NCI-H446 treated with DMSO at 0.1 percent for 48 hours (cell line): ENCODE measurements at regions not wholly inside any gene's neighbourhood (a gene's known extent, or its start where the extent isn't known, plus 50 kb on each side); places are given as distances from the start of the nearest gene placed in this dataset.
A peak's percentile ranks its signal among the peaks of the same experiment; 100 is the strongest.

ENCODE experiments used
- DNase-seq: peaks from one replicate; lab custom pipeline; 2025; lab: John Stamatoyannopoulos, UW

DNA sequence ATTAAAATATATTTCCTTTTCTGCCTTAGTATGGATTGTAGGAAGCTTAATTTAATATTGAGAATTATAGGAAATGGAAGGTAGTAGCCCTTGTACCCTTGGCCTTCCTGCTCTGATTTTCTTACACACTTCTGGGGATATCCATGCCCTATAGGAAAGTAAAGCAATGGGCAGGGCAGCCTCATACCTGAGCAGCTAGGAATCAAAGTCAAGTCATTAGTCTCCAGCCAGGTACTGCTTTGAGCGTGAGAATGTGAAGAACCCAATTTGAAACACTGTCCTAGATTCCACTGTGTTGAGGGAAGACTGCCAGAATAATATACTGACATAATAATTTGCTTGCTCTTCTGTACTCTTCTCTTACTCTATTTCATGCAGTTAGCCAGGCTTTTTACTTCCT is 51.0 kb upstream of the L3MBTL3 start:
- no peak for DNase-seq

DNA sequence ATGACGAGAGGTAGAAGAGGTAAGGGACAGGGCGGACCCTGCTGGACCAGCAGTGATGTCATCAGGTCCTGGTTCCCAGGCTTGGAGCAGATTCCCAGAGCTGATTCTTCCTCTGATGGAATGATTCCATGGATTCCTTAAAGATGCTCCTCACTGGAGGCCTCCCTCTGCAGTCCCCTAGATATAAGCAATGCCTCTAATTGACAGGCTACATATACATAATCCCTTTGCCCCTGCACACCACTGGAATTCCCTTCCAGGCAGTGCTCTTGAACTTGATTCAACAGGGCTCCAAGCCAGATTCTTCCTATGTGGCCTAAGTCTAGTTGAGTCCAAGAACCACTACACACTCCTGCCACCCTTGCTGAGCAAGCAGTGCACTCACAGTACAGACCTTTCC is 52.3 kb upstream of the L3MBTL3 start:
- no peak for DNase-seq

DNA sequence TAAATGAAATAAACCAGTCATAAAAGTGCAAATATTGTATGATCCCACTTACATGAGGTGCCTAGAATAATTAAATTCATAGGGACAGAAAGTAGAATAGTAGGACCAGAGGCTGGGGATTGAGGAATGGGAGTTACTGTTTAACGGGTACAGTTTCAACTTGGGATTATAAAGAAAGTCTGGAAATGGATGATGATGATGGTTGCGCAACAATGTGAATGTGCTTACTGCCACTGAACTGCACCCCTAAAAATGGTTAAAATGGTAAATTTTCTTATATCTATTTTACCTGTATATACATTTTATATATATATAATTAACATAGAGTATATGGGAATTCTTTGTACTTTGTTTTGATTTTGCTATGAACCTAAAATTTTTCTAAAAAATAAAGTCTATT is 53.3 kb upstream of the L3MBTL3 start:
- no peak for DNase-seq

DNA sequence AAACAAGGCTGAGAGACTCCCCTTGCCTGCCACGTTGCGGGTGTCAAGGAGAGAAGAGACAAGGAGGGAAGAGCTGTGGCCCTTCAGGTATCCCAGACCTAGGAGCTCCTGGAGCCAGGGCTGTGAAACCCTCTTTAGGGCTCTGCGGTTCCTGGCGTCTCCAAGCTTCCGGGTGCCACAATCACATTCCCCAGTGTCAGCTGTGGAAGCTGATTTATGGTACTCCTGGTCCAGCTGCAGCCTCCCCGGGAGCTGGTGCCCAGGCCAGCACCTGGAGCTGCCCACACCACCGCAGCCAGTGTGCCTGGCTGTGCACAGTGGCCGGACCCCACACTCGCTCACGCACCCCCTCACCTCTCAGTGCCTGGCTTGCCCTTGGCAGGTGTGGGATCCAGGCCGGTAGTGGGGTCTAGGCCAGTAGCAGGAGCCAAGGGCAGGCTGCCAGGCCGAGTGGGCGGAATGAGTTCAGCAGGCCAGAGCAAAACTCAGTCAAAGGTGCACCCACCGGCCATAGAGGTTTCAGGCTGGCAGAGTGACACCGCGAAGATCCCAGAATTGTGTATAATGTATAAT is 58.9 kb upstream of the L3MBTL3 start:
- DNase-seq, result no peak

DNA sequence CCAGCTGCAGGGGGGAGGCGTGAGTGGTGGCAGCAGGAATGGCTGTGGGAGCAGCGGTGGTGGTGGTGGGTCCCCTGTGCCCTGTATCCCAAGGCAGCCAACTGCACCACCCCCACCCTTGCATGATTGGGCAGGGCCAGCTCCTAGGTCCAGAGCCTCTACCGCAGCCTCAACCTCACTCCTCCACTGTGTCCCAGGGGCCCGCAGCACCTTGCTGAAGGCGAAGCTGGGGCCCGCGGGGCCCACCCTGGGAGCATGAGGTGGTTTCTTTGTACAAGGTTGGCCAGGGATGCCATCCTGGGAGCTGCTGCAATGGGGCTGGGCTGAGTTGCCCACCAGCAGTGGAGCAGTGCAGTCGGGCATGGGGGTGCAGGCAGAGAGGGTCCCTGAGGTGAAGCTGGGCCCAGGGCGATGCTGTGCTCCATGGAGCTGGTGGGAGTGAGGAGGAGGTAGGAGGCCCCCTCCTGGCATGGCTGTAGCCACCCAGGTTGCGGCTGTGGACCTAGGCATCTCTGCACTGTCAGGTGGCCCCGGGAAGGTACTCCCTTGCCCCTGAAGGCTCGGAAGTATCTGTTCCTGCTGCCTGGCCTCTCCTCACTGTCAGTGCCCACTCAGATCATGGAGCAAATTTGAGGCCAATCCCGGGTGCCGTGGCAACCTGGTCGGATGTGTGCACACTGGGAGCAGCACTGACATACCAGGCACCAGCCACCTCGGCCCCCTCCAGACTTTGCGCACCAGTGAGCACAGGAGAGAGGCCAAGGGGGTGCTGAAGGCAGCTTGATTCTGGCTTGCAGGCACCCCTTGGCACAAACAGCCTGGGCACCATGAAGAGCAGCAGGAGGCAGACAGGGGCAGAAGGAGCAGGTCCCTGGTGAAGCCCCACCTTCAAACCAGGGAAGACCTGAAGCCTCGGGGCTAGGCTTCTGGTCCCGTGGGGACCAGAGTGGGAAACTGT is 60.2 kb upstream of the L3MBTL3 start:
- no peak for DNase-seq

DNA sequence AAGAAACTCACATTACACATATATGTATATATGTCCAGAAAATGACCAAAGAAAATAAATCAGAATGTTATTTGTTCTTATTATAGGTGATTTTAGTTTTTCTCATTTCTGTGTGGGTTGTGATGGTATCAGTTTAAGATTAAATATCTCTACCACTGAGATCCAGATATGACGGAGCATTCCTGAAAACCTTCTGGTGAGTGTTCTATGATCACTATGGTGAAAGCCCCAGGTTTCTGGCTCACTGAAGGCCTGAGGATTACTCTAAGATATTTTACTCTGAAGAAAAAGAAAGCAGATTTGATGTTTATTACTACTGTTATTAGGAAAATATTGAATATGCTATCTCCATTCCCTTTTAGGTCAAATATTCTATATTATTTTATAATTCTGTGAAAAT is 62.8 kb upstream of the L3MBTL3 start:
- no peak for DNase-seq

DNA sequence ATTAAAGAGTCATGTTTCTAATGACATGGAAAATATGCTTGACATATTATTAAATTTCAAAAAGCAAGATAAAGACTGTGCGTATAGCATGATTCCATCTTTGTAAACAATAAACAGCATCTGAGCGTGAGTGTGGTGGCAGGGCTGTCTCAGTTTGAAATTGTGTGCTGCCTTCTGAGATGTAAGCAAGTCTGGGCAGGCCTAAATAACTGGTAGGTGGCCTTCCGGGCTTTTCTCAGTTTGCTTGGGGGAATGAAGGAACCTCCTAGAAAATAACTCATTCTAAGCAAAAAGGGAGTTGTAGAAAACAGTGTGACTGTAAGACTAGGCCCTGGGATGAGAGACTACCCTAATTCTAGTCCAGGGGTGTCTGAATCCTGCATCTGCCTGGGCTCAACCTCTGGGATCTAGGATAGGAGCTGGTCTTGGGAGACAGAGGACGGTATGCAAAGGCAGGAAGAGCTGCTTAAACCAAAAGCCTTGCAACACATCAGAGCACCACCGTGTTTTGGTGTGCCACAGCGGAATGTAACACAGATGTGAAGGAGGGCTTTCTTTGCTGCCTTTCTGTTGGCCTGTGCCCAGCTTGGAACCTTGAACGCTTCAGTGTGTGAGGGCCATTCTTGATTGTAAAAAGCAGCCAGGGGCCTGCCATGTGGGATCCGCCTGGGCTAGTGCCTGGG is 63.5 kb upstream of the L3MBTL3 start:
- DNase-seq, result no peak

DNA sequence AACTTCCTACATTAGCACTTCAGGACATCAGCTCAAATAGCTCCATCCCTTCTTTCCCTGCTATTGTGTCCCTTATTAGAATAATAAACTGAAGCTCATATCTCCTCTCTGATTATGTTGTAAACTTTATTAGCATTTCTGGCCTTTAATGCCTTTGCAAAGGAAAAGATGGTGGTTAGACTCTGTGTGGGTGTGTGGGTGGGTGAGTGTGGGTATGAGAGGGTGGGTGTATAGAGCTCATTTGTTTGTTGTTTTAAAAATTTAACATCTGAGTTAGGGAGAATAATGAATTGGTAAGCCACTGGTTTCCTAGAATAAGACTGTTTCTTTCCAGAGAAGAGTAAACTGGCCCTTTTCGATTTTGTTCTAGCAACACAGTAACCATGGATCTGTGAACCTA is 70.6 kb upstream of the L3MBTL3 start:
- no peak for DNase-seq

DNA sequence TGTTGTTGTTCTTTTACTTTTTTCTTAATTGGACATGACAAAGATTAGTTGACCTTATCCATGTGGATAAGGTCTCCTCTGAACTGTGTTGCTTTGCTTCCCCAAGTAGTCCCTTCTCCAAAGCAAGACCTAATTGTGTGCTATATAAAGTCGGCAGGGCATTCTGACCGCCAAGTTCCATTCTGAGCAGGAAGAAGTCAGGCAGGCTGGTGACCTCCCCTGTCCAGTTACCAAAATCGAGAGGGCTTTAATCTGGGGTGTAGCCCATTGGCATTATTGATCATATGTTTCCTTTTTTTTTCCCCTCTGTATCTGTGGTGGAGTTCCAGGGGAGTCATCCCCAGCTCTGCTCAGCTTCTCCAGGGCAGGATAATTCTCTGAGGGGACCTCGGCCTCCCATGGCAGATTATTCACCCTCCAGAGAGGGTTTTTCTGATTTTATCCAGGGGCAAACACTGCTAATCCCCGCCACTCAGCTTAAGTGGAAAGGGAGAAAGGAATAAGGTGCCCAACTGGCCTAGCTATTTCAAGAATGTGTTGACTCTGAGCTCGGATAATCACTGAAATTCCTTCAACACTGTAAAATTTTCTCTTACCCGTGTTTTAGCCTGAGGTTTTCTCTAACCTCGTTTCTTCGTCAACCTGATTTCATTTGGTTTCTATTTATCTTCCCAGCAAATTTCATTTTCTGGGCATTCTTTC is 71.8 kb upstream of the L3MBTL3 start:
- DNase-seq, result no peak

DNA sequence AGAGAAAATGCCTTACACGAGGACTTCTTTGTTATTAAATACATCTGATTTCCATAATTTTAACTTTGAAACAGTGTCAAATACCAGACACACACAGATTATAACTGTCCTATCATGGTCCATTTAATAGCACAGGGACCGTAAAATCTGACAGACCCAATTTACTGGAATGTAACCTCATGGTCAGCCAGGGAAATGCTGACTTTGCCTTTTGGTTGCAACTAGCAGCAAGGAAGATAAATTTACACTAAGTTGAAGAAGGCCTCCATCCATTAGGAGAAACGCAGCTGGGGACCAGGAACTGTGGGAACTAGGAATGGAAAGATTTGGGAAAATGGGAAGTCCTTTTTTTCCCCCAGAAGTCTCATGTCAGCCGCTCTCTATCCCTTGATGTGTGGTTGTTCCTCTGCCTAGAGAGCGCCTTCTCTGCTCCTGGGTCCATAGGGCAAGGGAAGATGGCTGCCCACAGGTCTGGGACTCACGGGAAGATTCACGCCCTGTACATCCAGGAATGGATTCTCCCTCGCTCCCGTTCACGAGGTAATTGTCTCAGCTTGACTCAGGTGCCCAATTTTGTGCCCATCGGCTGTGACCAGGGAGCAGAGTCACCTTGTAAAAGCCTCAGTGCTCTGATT is 74.6 kb upstream of the L3MBTL3 start:
- DNase-seq, result no peak

DNA sequence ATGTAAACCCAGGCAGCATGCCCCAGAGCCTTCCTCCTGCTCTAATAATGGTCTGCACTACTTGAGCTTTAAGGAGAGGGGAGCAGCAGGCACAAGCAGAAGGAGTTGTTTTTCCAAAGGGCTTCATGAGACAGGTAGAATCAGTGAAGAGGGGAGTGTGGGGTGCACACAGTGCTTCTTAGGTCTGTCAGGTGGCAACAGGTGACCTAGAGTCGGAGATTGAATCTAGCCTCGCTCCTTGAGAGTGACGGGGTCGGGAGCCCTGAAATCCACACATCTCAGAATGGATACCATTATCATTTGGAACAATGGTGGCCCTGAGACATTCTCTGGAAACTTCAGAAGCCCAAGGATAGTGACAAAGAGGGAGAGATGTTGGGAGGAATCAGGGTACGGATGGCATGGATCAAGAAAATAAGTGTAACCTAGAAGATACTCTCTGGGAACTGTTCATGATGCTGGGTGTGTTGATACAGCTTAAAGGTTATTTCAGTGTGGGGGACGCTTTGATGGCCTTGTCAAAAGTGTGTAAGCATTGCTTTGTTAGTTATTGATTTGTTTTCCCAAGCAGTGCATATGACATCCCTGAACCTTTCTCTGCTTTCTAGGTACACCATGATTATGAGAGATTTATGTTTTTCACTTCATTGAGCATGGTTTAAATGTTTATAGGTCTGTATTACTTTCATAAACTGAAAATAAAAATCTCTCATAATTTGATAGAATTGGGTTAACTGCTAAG is 77.8 kb upstream of the L3MBTL3 start:
- no peak for DNase-seq

DNA sequence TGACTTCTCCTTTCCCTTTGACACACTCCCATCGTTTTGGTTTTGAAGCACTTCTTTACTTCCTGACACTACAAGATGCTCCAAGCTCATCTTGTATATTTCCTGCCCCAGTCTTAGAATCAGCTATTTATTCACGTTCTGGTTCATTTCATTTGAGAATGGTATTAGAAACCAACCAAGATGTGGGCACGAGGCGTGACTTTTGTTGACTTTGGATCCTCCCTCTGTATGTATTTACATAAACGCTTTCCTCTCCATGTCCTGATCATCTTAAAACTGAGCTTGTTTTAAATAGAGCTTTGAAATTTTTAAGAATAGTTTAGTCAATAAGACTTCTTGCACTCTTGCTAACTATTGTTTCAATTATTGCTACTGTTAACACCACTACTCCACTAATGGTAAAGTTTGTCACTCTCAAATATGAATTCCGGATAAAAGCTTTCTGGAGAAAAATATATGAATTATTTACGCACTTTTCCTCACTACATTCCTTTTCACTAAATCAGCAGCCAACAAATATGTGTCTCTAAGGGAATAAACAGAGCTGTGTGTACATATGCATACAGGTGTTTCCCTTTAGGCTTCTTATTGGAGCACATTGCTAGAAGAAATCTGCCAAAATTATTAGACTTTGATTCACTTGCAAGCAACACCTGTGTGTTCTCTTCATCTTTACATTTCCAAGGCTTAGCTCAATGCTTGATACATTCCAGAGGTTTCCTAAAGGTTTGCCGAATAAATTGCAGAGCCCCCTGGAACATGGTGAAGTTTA is 77.3 kb upstream of the TMEM244 start:
- no peak for DNase-seq

DNA sequence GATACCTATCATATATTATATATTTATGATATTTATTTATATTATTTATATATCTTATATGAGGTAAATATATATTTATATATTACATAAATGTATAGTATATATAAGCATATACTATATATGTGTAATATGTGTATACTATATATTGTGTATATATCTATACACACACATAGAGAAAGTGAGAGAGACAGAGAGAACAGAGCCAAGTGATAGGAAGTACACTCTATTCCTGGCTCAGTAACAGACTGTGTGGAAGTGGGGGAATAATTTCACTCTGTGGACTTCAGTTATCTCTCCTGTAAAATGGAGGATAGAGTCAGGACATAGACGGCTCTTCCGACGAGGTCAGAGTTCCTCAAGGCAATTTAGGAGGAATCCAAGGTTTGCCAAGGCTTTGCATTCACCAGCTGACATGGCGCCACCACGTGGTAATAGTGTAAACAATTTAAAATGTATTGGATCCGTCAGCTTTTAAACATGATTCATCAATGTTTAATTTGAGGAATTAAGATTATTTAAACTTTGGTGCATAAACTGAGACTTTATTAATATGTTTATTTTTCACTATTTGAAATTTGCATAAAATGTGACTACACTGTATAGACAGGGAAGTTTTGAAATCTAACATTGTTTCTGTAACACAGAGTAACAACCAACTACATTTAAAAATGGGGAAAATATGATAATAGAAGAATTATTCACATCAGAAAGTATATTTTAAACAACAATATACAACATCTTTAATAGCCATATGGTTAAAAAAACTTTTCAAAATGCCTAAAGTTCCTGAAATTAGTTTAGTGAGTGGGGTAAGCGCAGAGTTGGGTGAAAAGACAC is 75.4 kb upstream of the TMEM244 start:
- DNase-seq, result peak; percentile 5

DNA sequence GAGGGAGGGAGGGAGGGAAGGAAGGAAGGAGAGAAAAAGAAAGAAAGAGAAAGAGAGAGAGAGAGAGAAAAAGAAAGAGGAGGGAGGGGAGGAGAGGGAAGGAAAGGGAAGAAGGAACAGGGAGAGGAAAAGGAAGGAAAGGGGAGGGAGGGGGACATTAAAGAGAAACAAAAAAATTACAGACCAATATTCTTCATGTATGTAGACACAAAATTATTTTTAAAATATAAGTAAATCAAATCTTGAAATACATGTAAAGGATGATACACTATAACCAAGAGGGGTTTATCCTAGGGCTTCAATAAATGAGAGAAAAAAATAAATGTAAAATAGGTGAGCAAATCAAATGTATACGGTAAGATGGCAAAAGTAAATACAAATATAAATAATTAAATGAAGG is 71.2 kb upstream of the TMEM244 start:
- DNase-seq, result no peak

DNA sequence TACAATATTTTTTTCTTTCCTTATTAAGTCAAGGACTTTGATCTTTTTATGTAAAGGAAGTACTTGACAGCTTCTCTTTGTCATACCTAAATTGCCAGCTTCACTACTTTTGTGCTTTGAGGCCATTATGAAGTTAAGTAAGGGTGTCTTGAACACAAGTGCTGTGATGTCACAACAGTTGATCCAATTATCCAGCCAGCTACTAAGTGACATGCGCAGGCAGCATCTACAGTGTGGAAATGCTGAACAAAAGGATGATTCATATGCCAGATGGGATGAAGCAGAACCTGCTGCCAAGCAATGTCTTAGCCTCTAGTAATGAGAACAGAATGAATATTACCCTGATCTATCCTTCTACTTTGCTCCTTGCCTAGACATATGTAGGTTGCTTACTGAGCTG is 68.3 kb upstream of the TMEM244 start:
- DNase-seq, result peak; percentile 72

DNA sequence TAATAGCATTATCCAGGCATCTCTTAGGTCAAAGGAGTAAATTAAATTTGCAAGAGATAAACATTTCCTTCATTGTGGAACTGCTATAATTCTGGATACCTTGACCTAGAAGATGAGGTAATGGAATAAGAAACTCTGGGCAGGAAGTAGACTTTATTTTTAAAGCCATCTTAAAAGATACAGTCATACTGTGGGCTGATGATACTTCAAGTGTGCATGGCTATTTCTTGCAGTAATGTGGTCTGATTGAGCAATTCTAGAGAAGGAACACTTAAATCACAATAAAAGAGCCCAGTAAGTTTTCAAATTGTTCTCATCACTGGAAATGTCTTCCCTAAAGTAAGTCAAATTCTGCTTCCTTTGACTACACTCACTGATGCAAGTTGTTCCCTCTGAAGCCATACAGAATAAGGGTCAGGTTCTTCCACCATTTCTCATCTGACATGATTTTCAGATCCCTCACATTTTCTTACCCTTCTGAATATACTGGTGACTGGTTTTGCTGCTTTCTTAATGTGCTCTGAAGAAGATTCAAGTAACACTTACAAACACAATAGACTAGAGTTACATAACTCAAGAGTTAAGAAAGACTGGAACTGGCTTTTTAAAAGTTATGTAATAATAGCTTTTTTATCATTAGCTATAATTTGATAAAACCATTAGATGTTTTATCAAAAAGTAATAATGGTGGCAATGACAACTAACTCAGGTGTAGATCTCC is 62.6 kb upstream of the TMEM244 start:
- DNase-seq, result no peak

DNA sequence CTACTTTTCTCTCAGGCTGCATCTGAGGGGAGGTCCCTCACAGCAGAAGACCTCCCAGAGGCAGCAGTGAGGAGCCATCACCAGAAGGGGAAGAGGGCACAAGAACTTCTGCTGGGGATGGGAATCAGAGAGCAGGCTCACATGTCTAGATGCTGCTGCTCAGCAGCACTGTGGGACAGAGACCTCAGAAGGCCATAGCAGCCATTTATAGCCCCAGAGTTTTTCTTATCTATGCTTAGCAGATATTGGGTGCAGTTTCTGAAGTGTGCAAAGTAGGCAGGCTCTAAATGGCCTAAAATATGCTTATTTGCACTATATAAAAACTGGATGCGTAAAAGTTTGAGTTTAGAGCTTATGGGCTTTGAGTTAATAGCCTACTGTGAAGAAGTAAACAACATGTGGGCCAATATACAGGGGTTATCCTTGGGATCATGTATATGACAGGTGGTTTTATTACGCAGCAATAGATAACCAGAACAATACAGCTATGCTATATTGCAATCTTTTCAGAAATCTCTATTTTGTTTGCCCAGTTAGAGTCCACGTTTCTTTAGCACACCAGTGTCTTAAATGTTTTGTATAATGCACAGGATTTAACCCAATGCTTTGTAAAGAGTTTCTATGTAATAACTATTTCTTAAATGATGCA is 60.2 kb upstream of the TMEM244 start:
- DNase-seq, result no peak

DNA sequence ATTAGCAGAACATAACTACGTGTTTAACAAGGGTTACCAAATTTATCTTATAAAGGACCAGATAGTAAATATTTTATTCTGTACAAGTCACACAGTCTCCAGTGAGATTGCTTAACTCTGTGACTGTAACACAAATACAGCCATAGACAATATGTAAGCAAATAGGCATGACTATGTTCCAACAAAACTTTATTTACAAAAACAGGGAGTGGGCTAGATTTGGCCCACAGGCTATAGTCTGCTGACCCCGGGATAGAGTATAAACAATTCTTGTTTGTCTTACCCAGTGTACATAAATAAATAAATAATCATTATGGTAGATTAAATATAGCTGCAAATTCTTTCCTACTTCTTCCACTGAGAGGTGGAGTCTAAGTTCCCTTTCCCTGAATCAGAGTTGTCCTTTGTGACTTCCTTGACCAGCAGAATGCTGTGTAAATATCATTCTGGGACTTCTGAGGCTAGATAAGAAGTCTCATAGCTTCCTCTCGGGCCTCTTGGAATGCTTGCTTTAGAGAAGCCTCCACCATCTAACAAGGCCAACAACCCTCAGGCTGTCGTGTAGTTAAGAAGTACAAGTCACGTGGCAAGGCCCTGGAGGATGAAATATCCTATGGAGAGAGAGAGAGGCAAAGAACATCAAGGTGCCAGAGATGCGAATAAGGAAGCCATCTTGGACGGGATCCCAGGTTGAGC is 59.1 kb upstream of the TMEM244 start:
- DNase-seq, result no peak
